Fibroblast of upper back skin (primary cell): ENCODE measurements at regions not wholly inside any gene's neighbourhood (a gene's known extent, or its start where the extent isn't known, plus 50 kb on each side); places are given as distances from the start of the nearest gene placed in this dataset.

ENCODE experiments used
- DNase-seq: peaks from one replicate; pipeline ENCODE4 v3.0.0-alpha.2; 2013

GRCh38 chr1:238063454-238063853 is 172.7 kb upstream of the ZP4 start:
- DNase-seq: peak; percentile 93

GRCh38 chr1:238061967-238062613 is 171.4 kb upstream of the ZP4 start:
- DNase-seq: peak; percentile 78

- DNase-seq: no peak
These were observed 169.3 kb upstream of the ZP4 start for GRCh38 chr1:238060061-238060460.

- DNase-seq: peak; percentile 62
These were observed 162.0 kb upstream of the ZP4 start for GRCh38 chr1:238052496-238053266.

- no peak for DNase-seq
These were observed 138.4 kb upstream of the ZP4 start for GRCh38 chr1:238029126-238029525.

- no peak for DNase-seq
These were observed 136.6 kb upstream of the ZP4 start for GRCh38 chr1:238027366-238027765.

GRCh38 chr1:238023137-238023536 is 132.4 kb upstream of the ZP4 start:
- DNase-seq: no peak

- no peak for DNase-seq
These were observed 127.5 kb upstream of the ZP4 start for GRCh38 chr1:238018214-238018613.

GRCh38 chr1:238006779-238007178 is 116.1 kb upstream of the ZP4 start:
- no peak for DNase-seq

- no peak for DNase-seq
These were observed 114.4 kb upstream of the ZP4 start for GRCh38 chr1:238005116-238005515.

GRCh38 chr1:238001818-238002217 is 111.1 kb upstream of the ZP4 start:
- no peak for DNase-seq

- DNase-seq: no peak
These were observed 108.8 kb upstream of the ZP4 start for GRCh38 chr1:237999426-238000052.

- no peak for DNase-seq
These were observed 107.9 kb upstream of the ZP4 start for GRCh38 chr1:237998581-237998980.

GRCh38 chr1:237983496-237983895 is 92.8 kb upstream of the ZP4 start:
- no peak for DNase-seq

- DNase-seq: no peak
These were observed 90.5 kb upstream of the ZP4 start for GRCh38 chr1:237981223-237981622.

GRCh38 chr1:237976331-237976730 is 85.6 kb upstream of the ZP4 start:
- DNase-seq: no peak

GRCh38 chr1:237975903-237976302 is 85.2 kb upstream of the ZP4 start:
- no peak for DNase-seq

- no peak for DNase-seq
These were observed 84.7 kb upstream of the ZP4 start for GRCh38 chr1:237975376-237975775.

GRCh38 chr1:237972186-237972585 is 81.5 kb upstream of the ZP4 start:
- no peak for DNase-seq

GRCh38 chr1:237962985-237963384 is 72.3 kb upstream of the ZP4 start:
- no peak for DNase-seq

- no peak for DNase-seq
These were observed 71.0 kb upstream of the ZP4 start for GRCh38 chr1:237961754-237962153.

GRCh38 chr1:237959838-237960237 is 69.1 kb upstream of the ZP4 start:
- DNase-seq: no peak

- DNase-seq: no peak
These were observed 62.5 kb upstream of the ZP4 start for GRCh38 chr1:237953238-237953637.
